ENCODE measurements at regions not wholly inside any gene's neighbourhood (a gene's known extent, or its start where the extent isn't known, plus 50 kb on each side); places are given as distances from the start of the nearest gene placed in this dataset.

GRCh38 chr3:34396288-34396687 is 597.9 kb downstream of the PDCD6IP start:
- no peak for TF ChIP-seq JUND (IDR thresholded peaks at IDR 0.05; ENCODE audit: low read depth)
- DNase-seq (ENCODE audit: low read depth in 1 of 2, low spot score in 1 of 2), result no peak
- in situ Hi-C loops (cut with HindIII; ENCODE audit: low pct_unique_long_range_greater_than_20kb, low sequenced_read_pairs), result no loop called here

- no peak for TF ChIP-seq JUND (IDR thresholded peaks at IDR 0.05; ENCODE audit: low read depth)
- in situ Hi-C loops (cut with HindIII; ENCODE audit: low pct_unique_long_range_greater_than_20kb, low sequenced_read_pairs), result no loop called here
- DNase-seq (ENCODE audit: low read depth in 1 of 2, low spot score in 1 of 2), result no peak
These were observed 598.5 kb downstream of the PDCD6IP start for GRCh38 chr3:34396956-34397355.

GRCh38 chr3:34399401-34399800 is 601.0 kb downstream of the PDCD6IP start:
- no peak for TF ChIP-seq JUND (IDR thresholded peaks at IDR 0.05; ENCODE audit: low read depth)
- in situ Hi-C loops (cut with HindIII; ENCODE audit: low pct_unique_long_range_greater_than_20kb, low sequenced_read_pairs), result no loop called here
- DNase-seq (ENCODE audit: low read depth in 1 of 2, low spot score in 1 of 2), result no peak

- in situ Hi-C loops (cut with HindIII; ENCODE audit: low pct_unique_long_range_greater_than_20kb, low sequenced_read_pairs), result no loop called here
- no peak for DNase-seq (ENCODE audit: low read depth in 1 of 2, low spot score in 1 of 2)
- TF ChIP-seq JUND (IDR thresholded peaks at IDR 0.05; ENCODE audit: low read depth), result no peak
These were observed 606.7 kb downstream of the PDCD6IP start for GRCh38 chr3:34405159-34405558.

GRCh38 chr3:34407281-34407680 is 608.9 kb downstream of the PDCD6IP start:
- in situ Hi-C loops (cut with HindIII; ENCODE audit: low pct_unique_long_range_greater_than_20kb, low sequenced_read_pairs), result no loop called here
- DNase-seq (ENCODE audit: low read depth in 1 of 2, low spot score in 1 of 2), result no peak
- TF ChIP-seq JUND (IDR thresholded peaks at IDR 0.05; ENCODE audit: low read depth), result no peak

- TF ChIP-seq JUND (IDR thresholded peaks at IDR 0.05; ENCODE audit: low read depth), result no peak
- in situ Hi-C loops (cut with HindIII; ENCODE audit: low pct_unique_long_range_greater_than_20kb, low sequenced_read_pairs), result no loop called here
- no peak for DNase-seq (ENCODE audit: low read depth in 1 of 2, low spot score in 1 of 2)
These were observed 609.7 kb downstream of the PDCD6IP start for GRCh38 chr3:34408088-34408487.

GRCh38 chr3:34411596-34411995 is 613.2 kb downstream of the PDCD6IP start:
- no peak for TF ChIP-seq JUND (IDR thresholded peaks at IDR 0.05; ENCODE audit: low read depth)
- no peak for DNase-seq (ENCODE audit: low read depth in 1 of 2, low spot score in 1 of 2)
- in situ Hi-C loops (cut with HindIII; ENCODE audit: low pct_unique_long_range_greater_than_20kb, low sequenced_read_pairs), result no loop called here

- TF ChIP-seq JUND (IDR thresholded peaks at IDR 0.05; ENCODE audit: low read depth), result no peak
- in situ Hi-C loops (cut with HindIII; ENCODE audit: low pct_unique_long_range_greater_than_20kb, low sequenced_read_pairs), result no loop called here
- peak; percentile 41 to 73 for DNase-seq (ENCODE audit: low read depth in 1 of 2, low spot score in 1 of 2)
These were observed 621.4 kb downstream of the PDCD6IP start for GRCh38 chr3:34419801-34420200.

- TF ChIP-seq JUND (IDR thresholded peaks at IDR 0.05; ENCODE audit: low read depth), result no peak
- in situ Hi-C loops (cut with HindIII; ENCODE audit: low pct_unique_long_range_greater_than_20kb, low sequenced_read_pairs), result no loop called here
- no peak for DNase-seq (ENCODE audit: low read depth in 1 of 2, low spot score in 1 of 2)
These were observed 623.3 kb downstream of the PDCD6IP start for GRCh38 chr3:34421762-34422161.

- no peak for TF ChIP-seq JUND (IDR thresholded peaks at IDR 0.05; ENCODE audit: low read depth)
- in situ Hi-C loops (cut with HindIII; ENCODE audit: low pct_unique_long_range_greater_than_20kb, low sequenced_read_pairs), result no loop called here
- no peak for DNase-seq (ENCODE audit: low read depth in 1 of 2, low spot score in 1 of 2)
These were observed 641.4 kb downstream of the PDCD6IP start for GRCh38 chr3:34439796-34440195.

- no peak for TF ChIP-seq JUND (IDR thresholded peaks at IDR 0.05; ENCODE audit: low read depth)
- no peak for DNase-seq (ENCODE audit: low read depth in 1 of 2, low spot score in 1 of 2)
- in situ Hi-C loops (cut with HindIII; ENCODE audit: low pct_unique_long_range_greater_than_20kb, low sequenced_read_pairs), result no loop called here
These were observed 645.7 kb downstream of the PDCD6IP start for GRCh38 chr3:34444137-34444536.

GRCh38 chr3:34449305-34449704 is 650.9 kb downstream of the PDCD6IP start:
- in situ Hi-C loops (cut with HindIII; ENCODE audit: low pct_unique_long_range_greater_than_20kb, low sequenced_read_pairs), result no loop called here
- no peak for TF ChIP-seq JUND (IDR thresholded peaks at IDR 0.05; ENCODE audit: low read depth)
- DNase-seq (ENCODE audit: low read depth in 1 of 2, low spot score in 1 of 2), result no peak

- no peak for DNase-seq (ENCODE audit: low read depth in 1 of 2, low spot score in 1 of 2)
- in situ Hi-C loops (cut with HindIII; ENCODE audit: low pct_unique_long_range_greater_than_20kb, low sequenced_read_pairs), result no loop called here
- no peak for TF ChIP-seq JUND (IDR thresholded peaks at IDR 0.05; ENCODE audit: low read depth)
These were observed 665.0 kb downstream of the PDCD6IP start for GRCh38 chr3:34463414-34463813.

- TF ChIP-seq JUND (IDR thresholded peaks at IDR 0.05; ENCODE audit: low read depth), result no peak
- in situ Hi-C loops (cut with HindIII; ENCODE audit: low pct_unique_long_range_greater_than_20kb, low sequenced_read_pairs), result no loop called here
- DNase-seq (ENCODE audit: low read depth in 1 of 2, low spot score in 1 of 2), result no peak
These were observed 666.2 kb downstream of the PDCD6IP start for GRCh38 chr3:34464646-34465045.
